BE2C (cell line): ENCODE measurements at regions not wholly inside any gene's neighbourhood (a gene's known extent, or its start where the extent isn't known, plus 50 kb on each side); places are given as distances from the start of the nearest gene placed in this dataset.

Source experiments
- DNase-seq: peaks from one replicate; pipeline ENCODE4 v3.0.0-alpha.2; 2020
- H3K27me3 ChIP-seq: fragments of 250-450 bp; sonication (Bioruptor Pico); 2 replicates; pipeline ENCODE4 v1.5.1; 2020; ENCODE audit warnings: mild to moderate bottlenecking
- H3K36me3 ChIP-seq: fragments of 250-450 bp; sonication (Bioruptor Pico); 2 replicates; pipeline ENCODE4 v1.5.1; 2020; ENCODE audit warnings: mild to moderate bottlenecking
- H3K4me1 ChIP-seq: fragments of 250-450 bp; sonication (Bioruptor Pico); 2 replicates; pipeline ENCODE4 v1.5.1; 2020
- H3K4me3 ChIP-seq: 2 replicates; pipeline ENCODE4 v1.5.1; 2011; ENCODE audit warnings: low read depth, low read length
- H3K9me3 ChIP-seq: fragments of 250-450 bp; sonication (Bioruptor Pico); 2 replicates; pipeline ENCODE4 v1.5.1; 2020
- TF ChIP-seq, protein P1 (sequence below): IDR thresholded peaks from 2 replicates; pipeline ENCODE4 v1.5.1; 2012; ENCODE audit warnings: mild to moderate bottlenecking, low read depth, low read length

DNA sequence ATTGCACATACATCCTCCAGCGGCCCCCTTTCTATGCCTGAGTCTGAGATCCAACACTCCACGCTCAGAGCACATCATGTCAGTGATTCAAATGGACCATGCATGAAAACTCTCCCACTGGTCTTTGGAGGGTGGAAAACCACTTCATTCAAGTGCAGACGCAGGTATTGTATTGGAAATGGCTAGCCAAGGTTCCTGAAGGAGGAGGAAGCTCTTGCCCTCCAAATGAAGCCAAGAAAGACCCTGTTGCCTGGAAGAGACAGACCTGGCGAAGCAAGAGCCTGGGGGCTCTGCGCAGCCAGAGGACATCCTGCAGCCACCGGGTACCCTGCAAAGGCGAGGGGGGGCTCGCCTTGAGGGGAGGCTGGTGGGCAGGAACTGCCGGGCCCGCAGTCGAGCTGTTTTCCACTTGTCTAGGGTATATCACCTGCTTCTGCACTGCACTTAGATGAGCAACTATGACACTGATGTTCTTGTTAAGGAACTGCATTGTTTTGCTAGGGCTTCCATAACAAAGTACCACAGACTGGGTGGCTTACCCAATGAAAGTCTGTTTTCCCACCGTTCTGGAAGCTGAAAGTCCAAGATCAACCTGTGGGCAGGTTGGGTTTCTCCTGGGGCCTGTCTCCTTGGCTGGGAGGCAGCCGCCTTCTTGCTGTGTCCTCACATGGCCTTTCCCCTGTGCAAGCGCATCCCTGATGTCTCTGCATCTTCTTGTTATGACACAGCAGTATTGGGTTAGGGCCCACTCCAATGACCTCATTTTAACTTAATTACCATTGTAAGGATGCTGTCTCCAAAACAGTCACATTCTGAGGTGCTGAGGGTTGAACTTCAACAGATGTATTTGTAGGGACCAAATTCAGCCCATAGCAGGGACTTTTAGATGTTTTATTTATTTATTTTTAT lies 233.4 kb downstream of the ARHGAP12 start:
- Histone ChIP-seq H3K27me3 (no peaks in the 10 kb centered on the region), H3K4me3 (no peak overlapping the region), H3K4me1 (no peaks in the 10 kb centered on the region), H3K9me3 (no peaks in the 10 kb centered on the region), H3K36me3 (no peaks in the 10 kb centered on the region)
- TF ChIP-seq, protein P1, sequence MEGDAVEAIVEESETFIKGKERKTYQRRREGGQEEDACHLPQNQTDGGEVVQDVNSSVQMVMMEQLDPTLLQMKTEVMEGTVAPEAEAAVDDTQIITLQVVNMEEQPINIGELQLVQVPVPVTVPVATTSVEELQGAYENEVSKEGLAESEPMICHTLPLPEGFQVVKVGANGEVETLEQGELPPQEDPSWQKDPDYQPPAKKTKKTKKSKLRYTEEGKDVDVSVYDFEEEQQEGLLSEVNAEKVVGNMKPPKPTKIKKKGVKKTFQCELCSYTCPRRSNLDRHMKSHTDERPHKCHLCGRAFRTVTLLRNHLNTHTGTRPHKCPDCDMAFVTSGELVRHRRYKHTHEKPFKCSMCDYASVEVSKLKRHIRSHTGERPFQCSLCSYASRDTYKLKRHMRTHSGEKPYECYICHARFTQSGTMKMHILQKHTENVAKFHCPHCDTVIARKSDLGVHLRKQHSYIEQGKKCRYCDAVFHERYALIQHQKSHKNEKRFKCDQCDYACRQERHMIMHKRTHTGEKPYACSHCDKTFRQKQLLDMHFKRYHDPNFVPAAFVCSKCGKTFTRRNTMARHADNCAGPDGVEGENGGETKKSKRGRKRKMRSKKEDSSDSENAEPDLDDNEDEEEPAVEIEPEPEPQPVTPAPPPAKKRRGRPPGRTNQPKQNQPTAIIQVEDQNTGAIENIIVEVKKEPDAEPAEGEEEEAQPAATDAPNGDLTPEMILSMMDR: no peak
- DNase-seq: peak; percentile 19

DNA sequence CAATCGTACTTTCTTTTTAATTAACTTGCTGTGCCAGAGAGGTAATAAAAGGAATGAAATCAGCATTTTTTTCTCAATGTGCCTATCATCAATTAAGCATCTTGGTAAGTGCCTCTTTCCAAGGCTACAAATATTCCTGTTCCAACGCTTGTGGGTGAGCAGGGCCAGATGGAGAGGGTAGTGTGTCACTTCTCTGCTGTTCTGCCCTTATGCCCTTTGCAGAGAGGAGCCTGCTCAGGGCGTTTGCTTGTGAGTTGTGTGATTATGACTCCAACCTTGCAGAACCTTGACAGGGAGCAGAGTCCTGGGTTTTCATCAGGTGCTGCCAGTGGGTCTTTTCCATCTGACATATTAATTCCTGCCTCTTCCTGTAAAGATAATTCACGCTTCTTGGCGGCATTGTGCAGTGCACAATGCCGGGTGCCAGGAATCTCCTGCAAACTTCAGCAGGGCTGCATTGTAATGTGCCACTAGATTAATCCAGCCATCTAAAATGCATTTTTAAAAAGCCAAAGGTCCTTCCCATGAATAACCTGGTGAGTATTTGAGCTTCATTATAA lies 234.4 kb downstream of the ARHGAP12 start:
- Histone ChIP-seq H3K4me3 (no peak overlapping the region), H3K9me3 (peaks cover 5% of the 10 kb centered on the region), H3K4me1 (no peaks in the 10 kb centered on the region), H3K27me3 (no peaks in the 10 kb centered on the region), H3K36me3 (no peaks in the 10 kb centered on the region)
- TF ChIP-seq, protein P1: no peak
- no peak for DNase-seq

DNA sequence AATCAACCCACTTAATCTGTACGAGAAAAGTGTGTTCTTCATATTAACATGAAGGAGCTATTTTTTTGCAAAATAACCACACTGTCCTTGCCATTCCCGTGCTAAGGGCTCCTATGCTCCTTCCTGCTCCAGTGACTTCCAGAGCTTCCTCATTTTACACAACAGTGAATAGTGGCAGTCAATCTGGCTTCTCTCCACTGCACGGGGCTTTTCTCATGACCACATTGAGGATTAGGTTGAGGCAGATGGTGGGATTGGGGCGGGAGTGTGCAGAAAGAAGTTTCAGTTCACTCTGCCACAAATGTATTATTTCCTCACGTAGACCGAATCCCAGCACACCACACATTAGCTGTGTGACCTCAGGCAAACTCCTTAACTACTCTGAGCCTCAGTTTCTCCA lies 235.1 kb downstream of the ARHGAP12 start:
- H3K4me3 ChIP-seq: no peak overlapping the region
- no peaks in the 10 kb centered on the region for H3K36me3 ChIP-seq
- H3K9me3 ChIP-seq: peaks cover 5% of the 10 kb centered on the region
- no peaks in the 10 kb centered on the region for H3K27me3 ChIP-seq
- no peaks in the 10 kb centered on the region for H3K4me1 ChIP-seq
- DNase-seq: no peak
- TF ChIP-seq, protein P1: no peak

DNA sequence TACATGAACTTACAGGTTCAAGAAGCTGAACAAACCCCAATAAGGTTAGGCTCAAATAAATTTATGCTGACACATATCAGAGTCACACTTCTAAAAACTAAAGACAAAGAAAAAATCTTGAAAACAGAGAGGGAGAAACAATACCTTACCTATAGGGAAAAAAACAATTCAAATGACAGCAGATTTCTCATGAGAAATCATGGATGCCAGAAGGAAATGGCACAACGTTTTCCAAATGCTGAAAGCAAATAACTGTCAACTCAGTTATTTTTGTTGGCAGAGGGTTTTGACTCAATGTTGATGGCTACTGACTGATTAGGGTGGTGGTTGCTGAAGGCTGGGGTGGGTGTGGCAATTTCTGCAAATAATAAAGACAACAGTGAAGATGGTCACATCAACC lies 239.4 kb downstream of the ARHGAP12 start:
- no peak overlapping the region for H3K4me3 ChIP-seq
- DNase-seq: no peak
- no peaks in the 10 kb centered on the region for H3K36me3 ChIP-seq
- no peaks in the 10 kb centered on the region for H3K27me3 ChIP-seq
- TF ChIP-seq, protein P1: no peak
- peaks cover 5% of the 10 kb centered on the region for H3K9me3 ChIP-seq
- no peaks in the 10 kb centered on the region for H3K4me1 ChIP-seq

DNA sequence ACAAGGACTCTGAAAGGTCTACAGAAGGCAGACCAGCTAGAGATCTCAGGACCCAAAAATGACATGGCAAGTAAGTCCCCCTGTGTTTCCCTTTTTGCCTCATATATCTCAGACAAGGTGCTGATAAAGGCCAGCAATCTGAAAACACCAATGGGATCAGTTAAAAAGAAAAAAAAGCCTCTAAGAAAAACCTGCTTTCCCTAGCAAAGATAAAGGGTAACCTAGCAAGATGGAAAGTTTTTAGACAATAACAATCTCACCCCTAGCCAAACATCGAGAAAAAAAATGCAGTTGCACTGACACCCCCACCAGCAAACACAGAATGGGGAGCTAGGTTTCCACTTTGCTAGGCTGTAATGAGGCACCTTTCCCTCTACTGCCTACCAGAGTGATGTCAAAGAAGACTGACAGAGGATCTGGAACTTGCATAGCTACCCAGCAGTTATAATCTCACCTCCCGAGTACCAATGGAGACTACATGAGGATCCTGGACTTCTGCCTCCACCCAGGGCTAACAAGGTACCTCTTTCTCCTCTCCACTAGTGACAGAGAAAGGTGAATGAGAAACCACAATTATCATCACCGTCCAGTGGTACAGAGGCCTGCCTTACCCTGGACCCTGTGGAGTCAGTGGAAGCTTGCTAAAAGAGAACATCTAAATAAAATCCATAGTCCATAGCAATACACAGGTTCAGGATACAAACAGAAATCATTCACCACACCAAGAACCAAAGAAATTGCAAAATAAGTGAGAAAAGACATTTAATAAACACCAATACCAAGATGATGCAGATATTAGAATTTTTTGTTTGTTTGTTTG lies 240.8 kb downstream of the ARHGAP12 start:
- H3K27me3 ChIP-seq: no peaks in the 10 kb centered on the region
- no peak overlapping the region for H3K4me3 ChIP-seq
- no peaks in the 10 kb centered on the region for H3K36me3 ChIP-seq
- H3K9me3 ChIP-seq: peaks cover 5% of the 10 kb centered on the region
- TF ChIP-seq, protein P1: no peak
- no peaks in the 10 kb centered on the region for H3K4me1 ChIP-seq
- DNase-seq: no peak
